ENCODE measurements at regions not wholly inside any gene's neighbourhood (a gene's known extent, or its start where the extent isn't known, plus 50 kb on each side); places are given as distances from the start of the nearest gene placed in this dataset.
"Not testable (repeated sequence)": the region's sequence is repeated elsewhere in the genome, so short reads cannot be mapped to it uniquely, and the experiment has no call there.

DNA sequence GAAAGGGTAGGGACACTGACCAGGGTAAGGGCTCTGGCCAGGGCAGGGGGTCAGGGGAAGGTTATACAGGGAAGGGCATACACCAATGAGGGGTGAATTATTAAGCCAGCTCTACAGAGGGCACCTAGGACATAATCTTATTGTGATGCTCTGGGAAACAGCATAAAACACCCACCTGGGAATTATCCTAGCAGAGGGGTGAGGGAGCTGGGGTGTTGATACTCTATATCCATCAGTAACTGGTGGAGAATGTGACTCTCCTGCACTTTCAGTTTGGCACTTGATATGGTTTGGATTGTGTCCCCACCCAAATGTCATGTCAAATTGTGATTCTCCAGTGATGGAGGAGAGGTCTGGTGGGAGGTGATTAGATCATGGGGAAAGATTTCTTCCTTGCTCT lies 291.2 kb downstream of the ASMT start:
- DNase-seq, result no peak

DNA sequence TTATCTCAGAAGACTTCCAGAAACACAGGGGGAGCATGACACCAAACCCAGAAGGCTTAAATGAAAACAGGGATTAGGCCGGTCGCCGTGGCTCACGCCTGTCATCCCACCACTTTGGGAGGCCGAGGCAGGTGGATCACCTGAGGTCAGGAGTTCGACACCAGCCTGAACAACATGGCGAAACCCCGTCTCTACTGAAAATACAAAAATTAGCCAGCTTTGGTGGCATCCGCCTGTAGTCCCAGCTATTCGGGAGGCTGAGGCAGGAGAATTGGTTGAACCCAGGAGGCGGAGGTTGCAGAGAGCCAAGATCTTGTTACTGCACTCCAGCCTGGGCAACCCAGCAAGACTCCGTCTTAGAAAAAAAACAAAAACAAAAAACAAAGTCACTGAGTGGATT lies 294.1 kb downstream of the ASMT start:
- DNase-seq, result not testable (repeated sequence)

DNA sequence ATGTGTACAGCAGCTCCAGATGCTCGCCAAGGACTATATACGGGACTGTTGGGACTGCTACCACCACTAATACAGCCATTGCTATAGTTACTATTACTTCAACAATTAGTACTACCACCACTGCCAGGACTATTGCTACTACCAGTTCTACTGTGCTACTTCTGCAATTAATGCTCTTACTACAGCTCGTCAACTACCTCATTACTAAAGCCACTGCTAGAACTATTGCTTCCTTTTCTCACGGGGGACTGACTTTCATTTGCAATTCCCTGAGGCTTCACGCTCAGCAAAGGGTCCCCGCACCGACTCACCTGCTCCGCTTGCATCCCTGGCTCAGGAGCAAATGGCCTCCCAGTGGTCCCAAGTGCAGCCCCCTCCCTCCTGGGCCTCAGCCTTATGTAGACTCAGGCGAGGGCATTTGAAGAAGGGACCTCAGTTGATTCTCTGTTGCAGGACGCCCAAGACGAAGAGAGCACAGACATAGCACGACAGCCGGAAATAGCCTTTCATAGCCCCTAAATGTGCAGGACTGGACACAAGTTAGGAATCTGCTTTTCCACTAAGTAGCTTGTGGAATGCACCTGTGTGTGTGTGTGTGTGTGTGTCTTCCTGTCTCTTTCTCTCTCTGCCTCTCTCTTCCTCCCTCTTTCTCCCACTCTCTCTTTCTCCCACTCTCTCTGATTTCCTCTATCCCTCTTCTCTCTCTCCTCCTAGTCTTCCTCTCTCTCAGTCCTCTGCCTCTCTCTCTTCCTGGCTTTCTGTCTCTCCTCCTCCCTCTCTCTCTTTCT lies 294.8 kb downstream of the ASMT start:
- DNase-seq, result no peak

- DNase-seq, result no peak
Measured at GRCh38 chrX:1910207-1910470, 295.3 kb downstream of the ASMT start.

DNA sequence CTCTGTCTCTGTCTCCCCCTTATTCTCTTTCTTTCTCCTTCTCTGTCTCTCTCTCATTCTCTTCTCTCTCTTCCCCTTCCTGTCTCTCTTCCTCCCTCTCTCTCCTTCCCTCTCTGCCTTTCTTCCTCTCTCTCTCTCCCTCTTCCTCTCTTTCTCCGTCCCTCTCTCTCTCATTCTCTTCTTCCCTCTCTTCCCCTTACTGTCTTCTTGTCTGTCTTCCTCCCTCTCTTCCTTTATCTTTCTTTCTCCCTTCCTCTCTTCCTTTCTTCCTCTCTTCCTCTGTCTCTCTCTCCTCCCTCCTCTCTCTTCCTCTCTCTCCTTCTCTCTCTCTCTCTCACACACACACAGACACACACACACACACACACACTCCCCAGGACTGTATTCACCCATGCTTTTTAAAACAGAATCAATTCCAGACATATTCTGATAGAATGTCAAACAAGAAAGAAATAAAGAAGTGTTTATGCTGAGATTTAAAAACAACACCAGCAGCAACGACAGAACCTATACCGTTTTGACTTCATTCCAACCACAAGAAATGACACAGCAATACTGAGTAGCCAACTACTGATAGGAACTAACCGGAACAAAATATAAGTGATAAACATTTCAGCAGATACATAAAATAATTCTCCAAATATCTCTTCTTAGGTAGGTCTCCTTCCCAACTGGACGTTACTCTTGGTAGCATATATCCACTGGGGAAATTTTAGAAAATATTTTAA lies 296.7 kb downstream of the ASMT start:
- no peak for DNase-seq

GRCh38 chrX:1912193-1912592 lies 297.3 kb downstream of the ASMT start:
- DNase-seq, result no peak

GRCh38 chrX:1914606-1915365 lies 299.9 kb downstream of the ASMT start:
- no peak for DNase-seq

DNA sequence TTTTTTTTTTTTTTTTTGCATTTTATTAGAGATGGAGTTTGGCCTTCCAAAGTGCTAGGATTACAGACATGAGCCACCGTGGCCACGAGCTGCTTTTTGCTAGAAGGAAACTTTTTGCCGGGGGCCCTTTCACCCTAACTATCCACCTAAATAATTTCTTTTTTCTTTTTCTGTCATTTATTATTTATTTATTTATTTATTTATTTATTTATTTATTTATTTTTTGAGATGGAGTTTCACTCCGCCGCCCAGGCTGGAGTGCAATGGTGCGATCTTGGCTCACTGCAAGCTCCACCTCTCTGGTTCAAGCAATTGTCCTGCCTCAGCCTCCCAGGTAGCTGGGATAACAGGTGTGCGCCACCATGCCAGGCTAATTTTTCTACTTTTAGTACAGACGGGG lies 303.9 kb downstream of the ASMT start:
- DNase-seq, result no peak

- DNase-seq, result no peak
Measured at GRCh38 chrX:1925053-1925481, 310.2 kb downstream of the ASMT start.

DNA sequence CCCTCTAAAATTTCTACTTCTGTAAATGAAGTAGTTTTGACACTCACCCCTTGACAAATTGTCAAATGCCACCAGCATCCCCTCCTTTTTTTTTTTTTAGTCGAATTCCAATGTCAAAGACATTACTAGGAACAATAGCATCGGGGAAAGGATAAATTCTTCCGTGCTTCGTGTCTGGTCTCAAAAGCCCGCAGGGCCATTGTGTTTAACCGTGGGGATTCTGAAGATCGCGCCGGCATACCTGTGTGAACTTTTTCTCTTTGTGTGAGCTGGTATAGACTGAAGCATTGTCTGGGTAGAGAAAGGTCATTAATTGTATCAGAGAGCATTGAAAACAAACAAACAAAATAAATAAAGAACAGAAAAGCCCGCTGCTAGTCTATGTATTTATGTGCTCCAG lies 313.9 kb downstream of the ASMT start:
- no peak for DNase-seq

DNA sequence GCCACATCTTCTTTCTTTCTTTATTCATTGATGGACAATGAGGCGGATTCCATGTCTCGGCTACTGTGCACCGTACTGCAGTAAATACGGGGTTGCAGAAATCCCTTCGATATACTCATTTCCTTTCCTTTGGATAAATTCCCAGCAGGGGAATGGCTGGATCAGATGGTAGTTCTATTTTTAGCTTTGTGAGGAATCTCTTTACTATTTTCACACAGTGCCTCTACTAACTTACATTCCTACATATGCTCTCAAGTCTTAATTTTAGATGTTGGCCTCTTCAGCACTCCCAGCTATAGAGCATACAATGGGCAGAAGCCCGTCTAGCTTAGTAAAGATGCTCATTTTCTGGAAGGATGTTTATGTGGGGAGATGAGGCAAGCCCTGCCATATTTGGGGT lies 317.4 kb downstream of the ASMT start:
- DNase-seq, result no peak

DNA sequence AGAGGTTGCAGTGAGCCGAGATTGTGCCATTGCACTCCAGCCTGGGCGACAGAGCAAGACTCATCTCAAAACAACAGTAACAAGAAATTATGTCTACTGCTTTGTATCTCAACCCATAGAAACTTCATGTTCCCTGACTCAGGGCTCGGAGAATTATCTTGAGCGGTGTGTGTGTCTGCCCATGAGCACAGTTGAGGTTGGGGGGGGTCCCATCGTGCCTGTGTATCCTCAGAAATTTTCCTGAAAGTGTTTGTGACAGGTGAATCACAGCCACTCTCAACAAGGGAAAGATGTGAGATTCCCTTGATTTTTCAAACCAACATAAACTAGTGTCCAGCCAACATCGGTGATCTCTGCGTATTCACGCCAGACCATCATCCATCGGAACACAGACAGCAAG lies 319.1 kb downstream of the ASMT start:
- DNase-seq, result no peak

DNA sequence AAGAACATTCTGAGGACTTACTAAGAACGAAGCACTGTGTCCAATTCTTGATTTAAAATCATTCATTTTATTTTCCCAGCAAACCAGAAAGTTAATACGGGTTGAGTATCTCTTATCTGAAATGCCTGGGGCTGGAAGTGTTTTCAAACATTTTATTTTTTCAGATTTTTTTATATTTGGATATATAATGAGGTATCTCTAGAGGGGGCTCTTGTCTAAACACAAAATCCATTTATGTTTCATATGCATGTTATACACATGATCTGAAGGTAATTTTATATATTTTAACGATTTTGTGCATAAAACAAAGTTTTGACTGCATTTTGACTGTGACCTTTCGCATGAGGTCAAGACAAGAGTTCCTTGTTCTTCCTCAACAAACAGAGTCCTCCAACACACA lies 320.9 kb downstream of the ASMT start:
- no peak for DNase-seq

- no peak for DNase-seq
Measured at GRCh38 chrX:1938190-1938589, 323.3 kb downstream of the ASMT start.

DNA sequence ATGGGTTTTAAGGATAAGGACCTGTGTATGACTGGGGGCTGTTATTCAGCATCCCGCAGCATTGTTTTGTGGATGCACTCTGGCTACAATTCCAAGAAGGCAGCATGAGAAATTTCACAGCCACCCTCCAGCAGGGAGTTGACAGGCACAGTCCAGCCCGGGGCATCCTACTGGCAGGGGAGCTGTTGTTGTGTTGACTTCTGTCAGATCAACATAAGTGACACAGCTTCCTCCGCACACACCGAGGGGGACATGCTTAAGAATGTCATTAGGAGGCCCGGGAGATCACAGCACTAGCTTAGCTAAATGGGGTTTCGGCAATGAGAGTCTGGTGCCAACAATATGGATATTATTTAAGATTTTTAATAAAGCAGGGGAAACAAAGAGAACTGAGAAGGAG lies 326.5 kb downstream of the ASMT start:
- no peak for DNase-seq

- DNase-seq, result no peak
Measured at GRCh38 chrX:1945879-1946278, 331.0 kb downstream of the ASMT start.

GRCh38 chrX:1946974-1947373 lies 332.1 kb downstream of the ASMT start:
- DNase-seq, result no peak
